ENCODE measurements at regions not wholly inside any gene's neighbourhood (a gene's known extent, or its start where the extent isn't known, plus 50 kb on each side); places are given as distances from the start of the nearest gene placed in this dataset.

DNA sequence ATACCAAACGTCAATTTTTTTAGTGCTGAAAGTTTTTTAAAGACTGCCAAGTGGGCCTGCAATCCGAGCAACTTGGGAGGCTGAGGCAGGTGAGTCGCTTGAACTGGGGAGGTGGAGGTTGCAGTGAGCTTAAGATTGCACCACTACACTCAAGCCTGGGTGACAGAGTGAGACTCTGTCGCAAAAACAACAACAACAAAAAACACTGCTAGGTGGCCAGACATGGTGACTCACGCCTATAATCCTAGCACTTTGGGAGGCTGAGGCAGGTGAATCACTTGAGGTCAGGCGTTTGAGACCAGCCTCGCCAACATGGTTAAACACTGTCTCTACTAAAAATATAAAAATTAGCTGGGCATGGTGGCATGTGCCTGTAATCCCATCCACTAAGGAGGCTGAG lies 202.8 kb upstream of the COPS8 start:
- no peak for DNase-seq

DNA sequence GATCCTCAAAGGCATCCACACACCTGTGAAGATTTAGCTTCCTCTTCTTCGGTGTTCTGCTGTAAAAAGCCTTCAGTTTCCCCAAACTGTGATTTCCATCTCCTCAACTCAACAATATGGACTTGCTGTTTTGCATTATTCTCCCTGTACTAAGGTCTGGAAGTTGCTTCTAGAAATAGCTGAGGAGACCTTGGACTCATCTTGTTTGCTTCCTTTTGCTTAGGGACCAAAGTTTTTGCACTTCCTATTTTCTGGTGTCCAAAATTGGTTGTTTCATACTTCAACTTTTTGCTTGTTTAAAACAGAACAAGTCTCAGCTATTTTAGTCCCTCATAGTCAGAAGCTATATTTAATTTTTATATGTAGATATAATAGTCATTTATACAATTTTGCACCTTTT lies 201.9 kb upstream of the COPS8 start:
- no peak for DNase-seq

DNA sequence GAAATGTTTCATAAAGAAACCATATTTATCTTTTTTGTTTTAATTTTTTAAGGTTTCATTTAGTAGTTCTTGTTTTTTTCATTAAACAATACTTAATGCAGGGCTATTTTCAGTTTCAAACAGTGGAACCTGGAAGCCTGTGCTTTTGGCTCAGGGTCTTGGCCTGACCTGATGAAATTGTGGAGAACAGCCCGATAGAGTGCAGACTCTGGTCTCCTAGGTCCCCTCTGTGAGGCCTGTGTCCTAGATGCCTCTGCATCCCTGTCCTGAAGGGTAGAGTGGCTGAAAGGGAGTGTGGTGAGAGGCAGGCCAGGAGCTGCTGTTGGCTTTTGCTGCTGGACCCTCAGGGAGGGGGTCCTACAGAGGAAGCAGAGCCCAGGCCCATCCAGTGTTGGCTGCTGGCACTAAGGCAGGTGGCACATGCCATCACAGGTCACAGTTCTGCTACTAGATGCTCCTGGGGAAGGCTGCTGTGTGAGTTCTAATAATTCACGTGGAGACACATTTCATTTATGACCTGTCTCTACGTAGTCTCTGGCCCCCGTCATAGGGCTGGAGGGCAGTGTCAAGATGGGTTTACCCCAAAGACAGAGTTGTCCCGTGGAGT lies 201.0 kb upstream of the COPS8 start:
- DNase-seq = no peak

DNA sequence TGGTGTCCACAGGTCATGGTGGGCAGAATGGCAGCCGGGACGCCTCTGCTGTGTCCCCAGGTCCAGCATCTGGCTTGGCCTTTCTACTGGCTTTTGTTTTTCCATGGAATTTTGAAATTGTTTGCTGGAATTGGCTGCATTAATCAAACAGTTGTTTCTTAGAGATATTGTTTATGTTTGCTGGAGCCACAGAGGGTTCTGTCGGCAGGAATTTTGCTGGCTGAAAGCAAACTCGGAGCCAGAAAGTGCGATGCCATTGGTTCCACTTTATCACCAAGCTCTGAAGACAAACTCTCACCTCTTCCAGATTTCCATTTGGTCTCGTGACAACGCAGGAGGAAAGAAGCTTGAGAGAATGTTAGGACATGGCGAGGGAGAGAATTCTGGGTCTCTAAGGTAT lies 199.2 kb upstream of the COPS8 start:
- no peak for DNase-seq

DNA sequence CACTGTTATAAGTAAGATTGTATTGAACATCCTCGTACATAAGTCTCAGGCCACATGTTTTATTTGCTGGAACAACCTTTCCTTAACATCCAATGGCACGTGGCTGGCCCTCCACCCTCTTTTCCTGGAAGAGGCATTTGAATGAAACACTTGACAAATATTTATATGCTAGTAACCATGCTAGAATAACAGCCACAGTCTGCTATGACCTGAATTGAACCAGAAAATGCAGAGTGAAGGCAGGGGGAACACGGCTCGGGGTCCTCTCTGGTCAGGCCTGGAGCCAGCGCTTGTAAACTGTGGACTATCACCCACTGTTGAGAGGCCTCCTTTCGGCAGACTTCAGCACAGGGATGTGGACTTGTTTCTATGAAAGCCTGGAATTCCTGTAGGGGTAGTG lies 198.2 kb upstream of the COPS8 start:
- no peak for DNase-seq

DNA sequence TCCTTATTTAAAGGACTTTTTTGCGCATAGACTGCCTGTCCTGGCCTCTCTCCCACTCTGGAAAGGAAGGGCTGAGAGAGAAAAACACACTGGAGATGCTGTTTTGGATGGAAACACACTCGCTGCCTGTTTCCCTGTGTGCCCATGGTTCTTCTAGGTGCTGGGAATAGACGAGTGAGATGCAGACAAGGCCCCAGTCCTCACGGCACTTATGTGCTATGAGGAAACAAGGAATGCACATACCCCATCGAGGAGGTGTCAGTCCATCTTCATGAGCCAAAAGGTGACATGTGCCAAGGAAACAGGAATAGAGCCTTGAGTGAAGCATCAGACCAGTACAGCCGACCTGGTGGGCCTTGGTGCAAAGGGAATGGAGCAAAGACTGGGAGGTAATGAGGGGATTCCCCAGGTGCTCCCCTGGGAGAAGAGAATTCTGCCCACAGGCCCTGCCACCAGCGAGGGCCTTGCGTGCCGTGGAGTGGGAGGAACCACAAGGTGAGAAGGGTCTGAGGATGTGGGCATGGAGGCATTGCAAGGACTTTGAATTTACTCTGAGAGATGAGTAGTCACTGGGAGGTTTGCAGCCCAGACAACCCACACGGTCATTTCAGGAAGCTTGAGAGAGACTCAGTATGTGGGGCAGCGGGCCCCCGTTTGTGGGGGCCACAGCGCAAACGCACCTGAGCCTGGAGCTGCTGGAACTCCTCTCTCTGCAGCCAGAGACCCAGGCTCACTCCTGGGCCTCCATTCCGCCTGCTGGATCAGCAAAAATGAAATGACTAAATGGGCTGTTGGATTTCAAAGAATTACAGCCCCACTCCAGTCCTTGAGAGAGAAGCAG lies 197.5 kb upstream of the COPS8 start:
- DNase-seq = no peak

DNA sequence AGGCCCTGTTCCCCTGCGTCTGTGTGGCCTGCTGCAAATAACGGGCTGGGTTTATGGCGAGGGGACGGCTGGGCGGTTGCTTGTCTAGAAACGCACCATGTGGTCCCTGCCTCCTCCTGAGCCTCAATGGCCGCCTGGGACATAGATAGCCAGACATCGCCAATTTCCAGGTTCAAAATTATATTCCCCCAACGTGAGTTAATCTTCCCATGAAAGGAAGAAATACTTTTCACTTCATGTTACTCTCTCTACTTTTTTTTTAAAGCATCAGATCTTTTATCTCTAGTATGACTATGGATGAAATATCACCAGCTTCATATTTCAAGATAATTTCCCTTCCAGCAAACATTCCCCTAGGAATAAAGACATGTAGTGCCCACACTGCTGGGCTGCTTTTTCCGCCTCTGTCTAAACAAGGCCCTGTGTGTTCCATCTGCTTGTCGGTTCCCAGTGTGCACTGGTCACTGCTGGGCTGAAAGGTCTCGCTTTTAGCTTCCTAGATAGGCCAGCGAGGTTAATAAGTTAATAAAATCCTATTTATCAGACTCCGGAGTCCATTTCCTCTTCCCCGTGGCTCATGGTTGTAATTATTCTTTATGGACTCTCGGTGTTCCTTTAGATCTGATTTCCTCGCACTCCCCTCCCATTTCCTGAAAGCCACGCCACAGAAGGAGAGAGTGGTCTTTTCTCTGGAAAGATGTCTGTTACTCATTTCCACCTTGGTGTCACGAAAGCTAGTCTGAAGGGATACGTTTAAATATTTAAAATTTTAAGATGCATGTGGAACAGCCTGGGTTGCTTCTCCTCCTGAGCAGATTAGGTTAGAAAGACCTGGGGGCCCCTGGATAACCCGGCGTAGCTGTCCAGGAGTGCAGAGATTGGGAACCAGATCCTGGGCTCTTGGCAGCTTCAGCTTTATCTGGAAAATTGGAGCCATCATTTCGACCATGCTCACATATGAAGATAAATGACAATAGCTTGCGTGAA lies 196.6 kb upstream of the COPS8 start:
- no peak for DNase-seq

DNA sequence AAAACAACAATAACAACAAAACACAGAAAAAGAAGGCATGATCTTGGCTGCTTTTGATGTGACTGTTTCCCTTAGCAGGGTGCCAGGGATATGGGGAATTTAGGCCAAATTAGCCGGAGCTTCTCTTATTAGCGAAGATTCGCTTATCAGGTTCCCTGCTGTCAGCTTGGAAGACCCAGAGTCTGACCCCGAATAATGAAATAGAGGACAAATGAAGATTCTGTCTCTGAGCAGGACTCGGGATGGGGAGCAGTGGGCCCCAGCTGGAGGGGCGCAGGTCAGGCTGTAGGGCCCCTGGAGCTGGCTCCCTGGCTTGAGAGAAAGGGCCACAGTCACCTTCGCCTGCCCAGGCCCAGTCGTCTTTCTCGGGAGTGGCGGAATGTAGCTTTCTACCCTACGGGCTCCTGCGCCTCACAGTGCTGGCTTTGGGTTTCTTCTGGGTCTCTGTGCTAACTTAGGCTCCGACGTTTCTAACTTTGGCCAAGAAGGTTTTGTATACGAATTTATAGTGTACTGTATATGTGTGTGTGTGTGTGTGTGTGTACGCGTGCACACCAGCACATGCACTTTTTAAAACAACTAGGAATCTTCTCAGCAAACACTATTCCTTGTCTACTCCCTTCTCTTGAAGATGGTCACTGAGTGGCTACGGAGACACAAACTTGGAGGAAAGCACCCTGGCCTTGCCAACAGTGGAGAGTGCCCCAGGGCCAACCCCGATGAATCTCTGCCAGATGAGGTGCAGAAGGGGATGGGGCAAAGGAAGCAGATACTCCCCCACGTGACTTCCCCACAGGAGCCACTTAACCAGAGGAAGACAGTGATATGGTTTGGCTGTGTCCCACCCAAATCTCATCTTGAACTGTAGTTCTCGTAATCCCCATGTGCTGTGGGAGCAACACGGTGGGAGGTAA lies 195.6 kb upstream of the COPS8 start:
- no peak for DNase-seq

DNA sequence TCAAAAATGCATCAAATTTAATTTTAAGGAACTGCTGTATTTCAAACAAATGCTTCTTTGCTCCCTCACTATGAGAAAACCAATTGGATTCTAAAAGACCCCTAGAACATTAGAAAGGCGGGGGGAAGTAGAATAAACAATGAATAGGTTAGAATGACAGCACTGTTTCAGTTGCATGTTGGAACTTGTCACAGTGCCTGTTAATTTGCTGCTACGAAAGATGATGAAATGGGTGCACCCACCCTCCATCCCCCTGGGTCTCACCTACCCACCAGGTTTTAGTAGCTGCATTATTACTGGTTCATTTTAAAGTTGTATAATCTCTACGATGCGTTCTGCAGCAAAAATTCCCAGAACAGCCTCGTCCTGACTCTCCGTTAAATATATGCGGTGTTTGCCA lies 193.0 kb upstream of the COPS8 start:
- DNase-seq = no peak

DNA sequence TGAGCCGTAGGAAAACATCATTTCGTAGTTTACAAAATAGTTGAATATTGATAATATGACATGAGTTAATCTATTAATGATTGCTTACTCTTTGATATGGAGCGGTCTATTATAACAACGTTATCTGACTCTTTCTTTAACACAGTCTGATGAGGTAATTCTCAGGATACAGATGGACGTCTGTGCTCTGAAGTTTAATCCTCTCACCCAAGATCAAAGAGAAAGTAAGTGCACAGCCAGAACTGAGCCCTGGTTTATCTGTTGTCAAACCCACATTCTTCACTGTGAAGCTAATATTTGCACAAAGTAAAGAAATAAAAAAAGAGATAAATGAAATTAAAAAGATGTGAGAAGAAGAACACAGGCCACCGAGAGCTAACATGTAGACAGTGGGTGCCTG lies 190.9 kb upstream of the COPS8 start:
- DNase-seq = no peak

DNA sequence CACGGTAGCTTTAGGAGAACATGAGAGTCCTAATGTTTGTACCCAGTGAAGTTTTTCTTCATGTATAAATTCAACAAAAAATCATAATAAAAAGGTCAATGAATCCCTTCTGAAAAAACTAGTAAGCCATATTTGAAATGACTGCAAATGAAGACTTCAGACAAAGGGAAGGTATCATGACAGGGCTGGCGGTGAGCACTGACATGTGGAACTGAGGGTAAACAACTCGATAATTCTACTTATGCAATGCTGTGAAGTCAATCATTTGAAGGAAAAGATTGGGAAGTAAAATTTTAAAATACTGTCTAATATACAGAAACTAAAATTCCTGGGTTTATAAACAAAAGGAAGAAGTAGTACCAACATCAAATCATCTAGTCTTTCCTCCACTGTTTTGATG lies 190.2 kb upstream of the COPS8 start:
- DNase-seq = no peak

DNA sequence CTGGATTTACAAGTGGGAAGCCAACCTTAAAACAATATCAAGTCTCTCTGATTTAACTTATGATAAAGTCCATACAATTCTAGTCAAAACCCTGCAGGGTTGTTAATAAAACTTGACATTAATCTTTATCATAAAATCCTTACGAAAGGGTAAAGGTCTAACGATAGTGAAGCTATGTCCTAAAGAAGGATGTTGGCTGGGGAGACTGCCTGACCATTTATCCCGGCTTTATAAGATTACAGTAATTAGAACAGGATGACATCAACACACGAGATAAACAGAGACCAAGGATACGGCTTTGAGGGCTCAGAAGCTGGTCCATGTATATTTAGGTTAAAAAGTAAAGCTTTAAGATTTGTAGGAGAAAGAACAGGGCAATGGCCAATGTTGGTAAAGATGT lies 189.0 kb upstream of the COPS8 start:
- no peak for DNase-seq

DNA sequence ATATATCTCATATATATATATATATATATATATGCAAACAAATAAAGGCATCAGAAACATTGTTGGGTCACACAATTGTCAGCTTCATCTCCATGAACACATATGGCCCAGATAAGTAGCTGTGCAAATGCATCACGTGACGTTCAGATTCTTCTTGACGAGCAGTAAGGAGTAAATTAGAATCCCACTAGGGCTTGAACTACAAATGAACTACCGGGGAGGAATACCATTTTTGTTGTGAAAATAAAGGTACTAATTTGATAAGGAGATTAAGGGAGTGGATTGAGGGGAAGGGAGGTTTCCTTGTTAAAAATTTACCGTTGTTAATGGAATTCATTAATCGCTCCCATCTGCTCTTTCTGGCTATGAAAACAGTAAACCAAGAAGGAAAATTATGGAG lies 186.5 kb upstream of the COPS8 start:
- no peak for DNase-seq

DNA sequence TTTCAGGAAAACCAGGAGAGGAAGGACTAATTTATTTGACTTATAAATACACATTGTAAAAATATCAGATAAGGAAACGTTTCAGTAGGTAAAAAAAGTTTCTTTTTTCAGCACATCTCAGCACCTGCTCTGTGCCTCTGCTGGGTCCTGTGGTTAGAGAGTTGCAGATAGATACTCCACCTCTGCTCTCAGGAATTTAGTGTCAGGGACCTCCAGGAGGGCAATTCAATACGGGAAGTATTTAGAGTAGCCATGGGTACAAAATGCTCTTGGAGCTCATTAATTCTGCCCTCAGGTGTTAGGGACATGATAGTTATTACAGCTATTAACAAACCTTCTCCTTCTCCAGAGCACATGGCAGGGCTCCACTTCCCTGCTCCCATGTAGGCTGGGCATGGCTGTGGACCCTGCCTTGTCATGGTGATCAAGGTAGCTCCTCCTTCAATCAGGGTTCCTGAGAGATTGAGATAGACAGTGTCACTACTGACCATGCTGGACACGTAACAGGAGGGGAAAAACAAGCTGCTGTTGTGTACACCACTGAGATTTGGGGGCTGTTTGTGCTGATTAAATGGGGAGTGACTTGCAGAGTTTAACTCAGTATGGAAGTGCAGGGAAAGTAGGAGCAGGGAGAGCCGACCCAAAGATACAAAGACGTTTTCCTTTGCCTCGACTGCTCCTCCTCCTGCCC lies 185.6 kb upstream of the COPS8 start:
- DNase-seq = no peak

DNA sequence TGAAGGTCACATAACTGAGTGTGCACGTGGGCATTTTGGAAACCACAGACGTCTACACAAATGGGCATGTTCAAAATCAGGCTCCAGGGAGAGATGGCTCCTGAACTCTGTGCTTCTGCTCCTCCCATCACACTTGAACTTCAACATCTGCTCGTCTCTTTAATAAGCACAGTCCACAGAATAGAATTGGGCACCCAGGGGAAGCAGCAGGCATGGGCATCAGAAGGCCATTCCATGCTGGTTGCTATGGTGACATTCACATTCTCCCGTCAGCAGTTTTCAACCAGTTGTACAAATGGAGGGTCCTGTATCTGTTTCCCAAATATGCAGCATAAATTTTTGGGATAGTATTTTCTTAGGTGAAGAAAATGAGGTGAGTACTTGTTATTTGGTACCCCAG lies 183.7 kb upstream of the COPS8 start:
- DNase-seq = no peak

DNA sequence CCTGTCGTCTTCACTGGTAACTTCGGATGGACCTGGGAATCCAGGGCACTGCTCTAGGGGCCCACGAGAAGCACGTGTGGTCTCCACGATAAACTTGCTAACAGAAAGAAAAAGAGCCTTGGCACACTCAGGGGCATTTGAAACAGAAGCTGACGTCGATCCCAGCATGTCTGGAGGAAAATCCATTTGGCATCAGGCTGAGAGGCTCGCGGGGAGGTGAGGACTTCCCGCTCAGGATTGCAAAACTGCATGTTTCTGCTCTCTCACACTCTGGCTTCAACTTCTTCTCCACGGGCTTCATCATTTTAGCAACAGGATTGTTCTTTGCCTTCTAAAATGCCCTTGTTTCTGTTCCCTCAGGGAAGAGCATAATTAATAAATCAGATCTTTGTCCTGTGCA lies 181.7 kb upstream of the COPS8 start:
- DNase-seq = no peak

DNA sequence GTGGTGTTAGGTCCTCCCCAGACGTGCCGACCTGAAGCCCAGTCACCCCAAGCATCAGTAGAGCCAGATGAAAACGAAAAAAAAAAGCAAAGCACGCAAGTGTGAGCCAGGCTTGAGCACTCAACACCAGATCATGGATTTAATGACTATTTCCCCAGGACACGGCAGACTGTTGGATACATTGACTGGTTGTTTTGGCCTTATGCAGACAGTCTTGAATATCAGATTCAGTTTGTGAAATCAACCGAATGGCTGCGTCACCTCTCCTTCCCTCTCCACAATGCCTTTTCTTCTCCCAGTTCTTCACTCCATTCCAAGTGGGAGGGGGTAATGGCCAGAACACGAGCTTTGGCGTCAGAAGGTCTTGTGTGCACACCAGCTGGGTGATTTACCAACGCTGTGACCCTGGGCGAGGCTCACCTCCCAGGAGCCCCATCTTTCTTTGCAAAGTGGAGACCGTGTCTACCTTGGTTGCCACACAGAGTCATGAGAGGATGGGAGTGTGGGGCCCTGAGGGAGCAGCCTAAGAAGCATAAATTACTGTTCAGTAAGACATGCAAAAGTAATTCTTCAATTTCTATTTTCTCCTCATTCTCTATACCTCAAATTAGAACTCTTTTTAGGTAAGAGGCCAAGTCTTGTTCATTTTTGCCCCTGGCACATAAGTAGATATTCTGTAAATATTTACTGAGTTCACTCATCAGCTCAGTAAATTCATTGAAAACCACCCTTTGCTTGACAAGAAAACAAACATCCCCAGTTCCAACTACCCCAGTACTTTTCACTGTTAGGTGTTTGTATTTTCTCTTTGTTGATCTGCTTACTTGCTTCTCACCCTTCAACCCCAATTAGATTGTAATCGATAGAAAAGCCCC lies 181.1 kb upstream of the COPS8 start:
- DNase-seq = no peak

DNA sequence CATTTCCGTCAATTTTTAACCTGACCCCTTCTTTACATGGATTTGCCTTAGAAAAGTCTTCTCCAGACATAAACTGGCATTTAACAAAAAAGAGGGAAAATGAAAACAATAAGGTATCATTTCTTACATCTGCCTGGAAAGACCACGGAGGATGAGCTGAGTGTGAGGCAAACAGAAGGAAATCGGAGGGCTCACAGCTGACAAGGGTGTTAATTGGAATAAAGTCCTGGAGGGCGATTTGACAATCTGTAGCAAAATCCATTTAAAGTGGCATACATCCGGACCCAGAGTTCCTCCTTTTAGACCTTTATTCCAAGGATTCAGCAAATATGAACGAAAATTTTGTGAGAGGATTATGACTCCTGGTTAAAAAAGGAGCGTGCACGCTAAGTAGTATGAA lies 179.7 kb upstream of the COPS8 start:
- no peak for DNase-seq

DNA sequence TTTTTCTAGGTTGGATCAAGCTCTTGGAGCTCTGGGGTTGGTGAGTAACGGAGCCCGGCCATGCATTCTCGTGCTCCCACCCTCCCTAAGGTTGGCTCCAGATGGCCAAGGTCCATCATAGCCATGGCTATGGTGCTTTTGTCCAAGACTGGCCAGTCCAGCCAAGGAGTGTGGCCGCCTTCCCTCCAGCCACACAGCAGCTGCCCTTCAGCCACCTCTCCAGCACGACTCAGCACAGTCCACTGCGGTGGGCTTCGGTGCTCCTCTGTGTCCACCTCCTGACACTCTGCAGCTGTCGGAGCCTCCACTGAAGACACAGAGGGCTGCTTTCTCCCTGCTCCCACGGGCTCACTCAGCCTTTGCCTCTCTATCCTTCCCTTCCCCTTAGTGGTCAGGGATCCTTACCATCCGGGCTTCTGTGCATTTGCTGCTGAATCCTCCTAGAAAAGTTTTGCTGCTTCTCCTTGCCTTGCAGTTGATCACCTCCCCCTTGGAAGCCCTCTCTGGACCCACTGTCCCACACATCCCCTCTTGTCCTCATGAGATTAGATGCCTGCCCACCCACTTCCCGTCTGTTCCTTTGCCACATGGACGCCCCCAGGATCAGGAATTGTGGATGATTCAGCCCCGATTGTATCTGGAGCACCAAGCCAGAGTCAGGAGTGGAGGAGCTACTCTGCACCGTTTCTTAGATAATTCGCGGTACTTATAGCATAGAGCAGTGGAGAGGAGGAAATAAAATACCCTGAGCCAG lies 177.1 kb upstream of the COPS8 start:
- DNase-seq = no peak

DNA sequence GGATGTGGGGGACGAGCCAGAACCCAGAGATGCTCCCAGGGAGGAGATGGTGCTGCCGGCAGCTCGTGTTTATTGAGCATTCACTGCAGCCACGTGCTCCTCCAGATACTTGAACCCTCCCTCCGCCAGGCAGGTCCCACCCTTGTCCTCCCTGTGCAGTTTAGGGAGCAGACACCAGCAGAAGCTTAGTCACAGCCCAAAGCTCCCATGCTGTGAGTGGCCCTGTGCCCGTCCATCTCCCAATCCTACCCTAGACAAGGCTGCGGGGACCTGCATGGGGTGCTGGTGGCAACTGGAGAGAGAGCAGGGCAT lies 176.5 kb upstream of the COPS8 start:
- no peak for DNase-seq

Data from activated CD8-positive, alpha-beta memory T cell treated with anti-CD3 and anti-CD28 coated beads, Interleukin-2, amount 50 U/mL, for 48 hours (primary cell).